ENCODE measurements at regions not wholly inside any gene's neighbourhood (a gene's known extent, or its start where the extent isn't known, plus 50 kb on each side); places are given as distances from the start of the nearest gene placed in this dataset.

GRCh38 chr5:133859073-133859472, 109.4 kb downstream of the C5orf15 start:
- no peak for TF ChIP-seq CTCF (optimal IDR thresholded peaks at IDR 0.05 in 1 of 3, IDR thresholded peaks at IDR 0.05 in 1 of 3, conservative IDR thresholded peaks at IDR 0.05 in 1 of 3; ENCODE audit: extremely low read depth in 1 of 3, insufficient read depth in 2 of 3, low read length in 3 of 3)
- no peak for TF ChIP-seq EZH2 (IDR thresholded peaks at IDR 0.05; ENCODE audit: low read length)
